ENCODE measurements at regions not wholly inside any gene's neighbourhood (a gene's known extent, or its start where the extent isn't known, plus 50 kb on each side); places are given as distances from the start of the nearest gene placed in this dataset.

DNA sequence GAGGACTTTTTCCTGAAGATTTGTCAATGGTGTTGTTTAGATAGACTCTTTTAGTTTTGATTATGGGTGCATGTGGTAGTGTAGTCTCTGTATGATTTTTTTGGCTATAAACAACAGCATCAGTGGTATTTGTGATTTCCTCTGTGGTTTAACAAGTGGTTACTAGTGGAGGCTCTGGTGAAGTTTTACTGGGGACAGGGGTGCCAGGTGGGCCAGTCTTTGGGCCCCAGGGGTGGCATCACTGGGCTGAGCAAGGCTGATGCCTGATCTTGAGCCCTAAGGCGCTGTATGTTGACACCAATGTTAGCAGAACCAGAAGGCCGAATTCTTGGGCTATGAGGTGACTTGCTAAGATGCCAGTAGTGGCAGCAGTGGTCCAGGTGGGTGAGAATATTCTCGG is 811.4 kb downstream of the DACH1 start:
- DNase-seq (ENCODE audit: low read depth in 2 of 2) = no peak
- no peak overlapping the region for H3K4me3 ChIP-seq (replicated peaks in 1 of 2; ENCODE audit: low read depth in 2 of 2, low read length in 2 of 2)
- TF ChIP-seq, protein P1, sequence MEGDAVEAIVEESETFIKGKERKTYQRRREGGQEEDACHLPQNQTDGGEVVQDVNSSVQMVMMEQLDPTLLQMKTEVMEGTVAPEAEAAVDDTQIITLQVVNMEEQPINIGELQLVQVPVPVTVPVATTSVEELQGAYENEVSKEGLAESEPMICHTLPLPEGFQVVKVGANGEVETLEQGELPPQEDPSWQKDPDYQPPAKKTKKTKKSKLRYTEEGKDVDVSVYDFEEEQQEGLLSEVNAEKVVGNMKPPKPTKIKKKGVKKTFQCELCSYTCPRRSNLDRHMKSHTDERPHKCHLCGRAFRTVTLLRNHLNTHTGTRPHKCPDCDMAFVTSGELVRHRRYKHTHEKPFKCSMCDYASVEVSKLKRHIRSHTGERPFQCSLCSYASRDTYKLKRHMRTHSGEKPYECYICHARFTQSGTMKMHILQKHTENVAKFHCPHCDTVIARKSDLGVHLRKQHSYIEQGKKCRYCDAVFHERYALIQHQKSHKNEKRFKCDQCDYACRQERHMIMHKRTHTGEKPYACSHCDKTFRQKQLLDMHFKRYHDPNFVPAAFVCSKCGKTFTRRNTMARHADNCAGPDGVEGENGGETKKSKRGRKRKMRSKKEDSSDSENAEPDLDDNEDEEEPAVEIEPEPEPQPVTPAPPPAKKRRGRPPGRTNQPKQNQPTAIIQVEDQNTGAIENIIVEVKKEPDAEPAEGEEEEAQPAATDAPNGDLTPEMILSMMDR (IDR thresholded peaks at IDR 0.05; ENCODE audit: low read depth, low read length) = no peak

GRCh38 chr13:71055047-71055446 is 812.0 kb downstream of the DACH1 start:
- no peak overlapping the region for H3K4me3 ChIP-seq (replicated peaks in 1 of 2; ENCODE audit: low read depth in 2 of 2, low read length in 2 of 2)
- TF ChIP-seq, protein P1 (IDR thresholded peaks at IDR 0.05; ENCODE audit: low read depth, low read length) = no peak
- DNase-seq (ENCODE audit: low read depth in 2 of 2) = no peak

DNA sequence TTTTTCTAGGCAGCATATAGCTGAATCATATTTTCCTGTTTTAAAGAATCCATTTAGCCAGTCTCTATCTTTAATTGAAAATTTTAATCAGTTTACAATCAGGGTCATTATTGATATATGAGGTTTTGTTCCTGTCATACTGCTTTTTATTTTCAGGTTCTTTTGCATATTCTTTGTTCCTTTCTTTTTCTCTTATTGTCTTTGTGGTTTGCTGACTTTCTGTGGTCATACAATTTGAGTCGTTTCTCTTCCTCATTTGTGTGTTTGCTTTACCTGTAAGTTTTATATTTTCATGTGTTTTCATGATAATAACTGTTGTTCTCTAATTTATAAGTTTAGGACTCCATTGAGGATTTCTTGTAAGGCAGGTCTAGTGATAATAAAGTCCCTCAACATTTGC is 812.6 kb downstream of the DACH1 start:
- DNase-seq (ENCODE audit: low read depth in 2 of 2) = no peak
- TF ChIP-seq, protein P1 (IDR thresholded peaks at IDR 0.05; ENCODE audit: low read depth, low read length) = no peak
- H3K4me3 ChIP-seq (replicated peaks in 1 of 2; ENCODE audit: low read depth in 2 of 2, low read length in 2 of 2) = no peak overlapping the region

DNA sequence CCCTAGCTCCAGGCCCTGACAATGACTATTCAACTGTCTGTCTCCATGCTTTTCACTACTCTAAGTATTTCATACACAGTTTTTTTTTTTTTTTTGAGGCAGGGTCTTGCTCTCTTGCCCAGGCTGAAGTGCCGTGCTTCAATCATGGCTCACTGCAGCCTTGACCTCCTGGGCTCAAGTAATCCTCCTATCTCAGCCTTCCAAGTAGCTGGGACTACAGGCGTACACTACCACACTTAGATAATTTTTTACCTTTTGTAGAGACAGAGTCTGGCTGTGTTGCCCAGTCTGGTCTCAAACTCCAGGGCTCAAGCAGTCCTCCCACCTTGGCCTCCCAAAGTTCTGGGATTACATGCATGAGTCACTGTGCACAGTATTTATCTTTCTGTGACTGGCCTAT is 815.4 kb downstream of the DACH1 start:
- no peak overlapping the region for H3K4me3 ChIP-seq (replicated peaks in 1 of 2; ENCODE audit: low read depth in 2 of 2, low read length in 2 of 2)
- TF ChIP-seq, protein P1 (IDR thresholded peaks at IDR 0.05; ENCODE audit: low read depth, low read length) = no peak
- no peak for DNase-seq (ENCODE audit: low read depth in 2 of 2)

- no peak overlapping the region for H3K4me3 ChIP-seq (replicated peaks in 1 of 2; ENCODE audit: low read depth in 2 of 2, low read length in 2 of 2)
- TF ChIP-seq, protein P1 (IDR thresholded peaks at IDR 0.05; ENCODE audit: low read depth, low read length) = no peak
- DNase-seq (ENCODE audit: low read depth in 2 of 2) = no peak
Observed at GRCh38 chr13:71046360-71047079, 820.5 kb downstream of the DACH1 start.

DNA sequence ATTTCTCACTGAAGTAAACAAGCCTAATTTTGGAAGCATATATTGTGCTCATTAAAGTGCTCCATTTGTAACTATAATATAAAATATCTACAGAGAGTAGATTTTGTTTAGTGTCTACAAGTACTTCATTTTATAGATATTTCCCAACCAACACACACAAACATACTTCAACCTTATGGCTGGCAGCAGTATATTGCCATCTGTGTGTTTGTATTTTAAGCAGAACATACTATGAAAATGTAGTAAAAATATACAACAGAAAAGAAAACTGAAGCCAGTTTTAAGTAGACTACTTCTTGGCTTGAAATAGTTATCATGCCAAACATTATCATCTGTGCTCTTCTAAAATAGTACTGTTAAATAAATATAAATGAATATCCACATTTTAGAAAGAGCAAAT is 821.9 kb downstream of the DACH1 start:
- TF ChIP-seq, protein P1 (IDR thresholded peaks at IDR 0.05; ENCODE audit: low read depth, low read length) = no peak
- H3K4me3 ChIP-seq (replicated peaks in 1 of 2; ENCODE audit: low read depth in 2 of 2, low read length in 2 of 2) = no peak overlapping the region

DNA sequence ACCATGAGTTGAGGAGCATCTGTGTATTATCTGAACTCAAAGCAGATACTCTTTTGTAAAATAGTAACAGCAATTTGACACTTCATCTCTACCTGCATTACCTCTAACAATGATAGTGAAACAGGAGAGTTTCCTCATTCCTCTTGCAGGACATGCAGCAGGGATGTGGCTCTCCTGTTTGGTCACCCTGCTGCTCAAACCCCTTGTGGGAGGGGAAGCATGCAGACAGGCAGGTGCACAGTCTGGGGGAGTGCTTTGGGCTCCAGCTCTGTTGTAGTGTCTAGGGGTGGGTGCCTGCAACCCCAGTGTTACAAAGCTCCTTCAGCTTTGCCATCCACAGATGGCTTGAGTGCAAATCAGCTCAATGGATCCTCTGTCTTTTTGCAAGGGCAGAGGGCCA is 827.6 kb downstream of the DACH1 start:
- H3K4me3 ChIP-seq (replicated peaks in 1 of 2; ENCODE audit: low read depth in 2 of 2, low read length in 2 of 2) = no peak overlapping the region
- TF ChIP-seq, protein P1 (IDR thresholded peaks at IDR 0.05; ENCODE audit: low read depth, low read length) = no peak
- no peak for DNase-seq (ENCODE audit: low read depth in 2 of 2)

More for the DNA sequence above, 821.9 kb downstream of the DACH1 start:
- DNase-seq (ENCODE audit: low read depth in 2 of 2) = no peak
